ENCODE measurements at regions not wholly inside any gene's neighbourhood (a gene's known extent, or its start where the extent isn't known, plus 50 kb on each side); places are given as distances from the start of the nearest gene placed in this dataset.

DNA sequence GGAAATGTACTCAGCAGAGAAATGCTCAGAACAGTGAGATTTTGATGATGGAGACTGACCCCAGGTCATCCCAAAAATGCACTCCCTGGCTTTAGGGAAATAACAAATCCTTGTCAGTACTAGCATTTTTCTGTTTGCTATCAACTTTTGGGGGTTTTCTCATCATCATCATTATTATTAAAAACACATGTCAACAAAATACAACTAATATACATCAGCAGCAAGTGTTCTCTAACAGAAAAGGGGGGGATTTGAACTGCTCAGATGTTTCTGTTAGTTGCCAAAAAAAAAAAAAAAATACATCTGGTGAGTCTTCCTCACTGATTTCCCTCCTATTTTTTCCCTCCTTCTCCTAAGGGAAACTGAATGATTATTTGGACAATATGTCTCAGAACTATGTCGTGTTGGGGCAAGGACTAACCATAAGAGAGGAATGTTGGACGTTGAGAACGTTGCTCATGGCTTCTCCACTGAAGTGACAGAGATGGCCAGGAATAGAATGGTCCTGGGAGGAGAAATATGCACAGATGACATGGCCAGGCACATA is 230.0 kb upstream of the MCTP2 start:
- DNase-seq = peak; percentile 83

DNA sequence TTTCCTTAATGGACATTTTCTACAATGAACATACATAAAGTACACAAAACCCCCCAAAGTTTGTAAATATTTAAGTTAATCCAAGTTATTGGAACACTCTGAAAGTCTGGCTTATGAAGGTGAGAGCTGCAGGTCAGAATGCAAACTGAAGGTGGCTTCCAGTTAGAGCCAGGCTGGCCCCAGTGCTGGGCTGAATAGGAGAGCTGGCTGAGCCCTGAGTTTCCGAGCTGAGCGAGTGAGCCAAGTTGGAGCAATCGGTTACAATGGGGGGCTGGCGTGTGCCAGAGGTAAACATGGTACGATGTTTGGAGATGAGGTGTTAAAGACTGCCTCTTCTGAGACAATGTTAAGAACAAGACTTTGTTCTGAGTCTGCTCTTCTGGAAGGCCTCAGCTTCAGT is 230.8 kb upstream of the MCTP2 start:
- no peak for DNase-seq

DNA sequence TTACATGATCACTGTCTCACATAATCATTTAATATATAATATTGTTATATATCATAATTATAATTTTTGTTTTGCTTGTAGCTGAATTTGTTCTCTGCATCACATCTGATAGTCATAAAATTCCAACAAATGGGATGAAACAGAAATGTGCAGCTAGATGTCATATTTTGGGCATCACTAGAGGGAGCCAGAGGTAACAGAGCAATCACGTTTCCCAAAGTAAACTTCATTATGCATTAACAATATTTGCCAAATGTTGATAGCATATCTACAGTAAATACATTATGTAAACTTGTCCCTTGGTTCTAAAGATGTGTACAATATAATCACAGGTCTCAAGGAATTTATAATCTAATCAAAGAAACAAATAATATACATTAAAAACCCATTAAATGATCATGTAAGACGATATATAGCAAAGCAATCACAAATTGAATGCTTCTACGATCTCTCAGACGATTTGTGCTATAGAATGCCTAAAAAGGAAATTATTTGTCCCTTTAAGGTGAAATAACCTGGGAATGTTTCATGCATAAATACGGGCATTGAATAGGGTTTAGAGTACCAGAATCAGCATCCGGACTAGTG is 234.2 kb upstream of the MCTP2 start:
- DNase-seq = peak; percentile 48

DNA sequence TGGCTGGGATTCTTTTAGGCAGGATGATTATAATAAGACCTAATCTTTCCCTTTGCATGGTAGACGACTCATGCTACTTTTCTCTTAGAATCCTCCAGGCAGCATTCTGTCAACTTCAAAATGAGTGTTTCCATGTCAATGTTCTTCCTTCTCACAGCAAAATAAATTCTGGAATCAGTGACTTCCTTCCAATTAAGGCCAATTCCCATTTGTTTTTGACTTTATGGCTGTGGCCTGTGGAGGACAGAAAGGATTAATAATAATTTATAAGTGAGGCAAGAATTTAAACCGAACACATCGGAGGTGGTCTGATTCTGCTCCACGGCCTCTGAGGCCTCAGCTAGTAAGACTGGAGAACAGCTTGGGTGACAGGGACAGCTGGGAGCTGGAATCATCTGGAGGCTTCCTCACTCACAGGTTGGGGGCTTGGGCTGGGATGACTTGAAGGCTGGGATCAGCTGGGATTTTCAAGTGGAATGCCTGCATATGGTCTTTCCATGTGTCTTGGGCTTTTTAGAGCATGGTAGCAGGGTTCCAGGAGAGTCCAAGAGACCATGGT is 241.8 kb upstream of the MCTP2 start:
- peak; percentile 25 for DNase-seq

DNA sequence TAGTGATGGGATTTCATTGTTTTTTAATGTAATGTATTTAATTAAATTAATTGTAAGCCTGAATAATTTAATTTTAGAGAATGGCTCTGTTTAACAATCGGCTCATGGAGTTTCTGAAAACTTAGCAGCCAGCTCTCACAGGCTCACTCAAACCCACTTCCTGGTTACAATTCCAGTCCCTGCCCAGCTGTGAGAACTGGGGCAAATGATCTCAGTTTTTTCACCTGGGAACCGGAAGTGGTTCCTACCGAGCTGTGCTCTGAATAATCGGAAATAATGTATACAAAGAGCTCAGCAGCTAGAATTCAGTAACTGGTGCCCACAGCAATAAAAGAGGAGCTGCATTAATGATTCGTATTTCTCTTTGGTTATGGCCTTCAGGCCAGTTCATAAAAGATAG is 244.3 kb upstream of the MCTP2 start:
- DNase-seq = no peak

DNA sequence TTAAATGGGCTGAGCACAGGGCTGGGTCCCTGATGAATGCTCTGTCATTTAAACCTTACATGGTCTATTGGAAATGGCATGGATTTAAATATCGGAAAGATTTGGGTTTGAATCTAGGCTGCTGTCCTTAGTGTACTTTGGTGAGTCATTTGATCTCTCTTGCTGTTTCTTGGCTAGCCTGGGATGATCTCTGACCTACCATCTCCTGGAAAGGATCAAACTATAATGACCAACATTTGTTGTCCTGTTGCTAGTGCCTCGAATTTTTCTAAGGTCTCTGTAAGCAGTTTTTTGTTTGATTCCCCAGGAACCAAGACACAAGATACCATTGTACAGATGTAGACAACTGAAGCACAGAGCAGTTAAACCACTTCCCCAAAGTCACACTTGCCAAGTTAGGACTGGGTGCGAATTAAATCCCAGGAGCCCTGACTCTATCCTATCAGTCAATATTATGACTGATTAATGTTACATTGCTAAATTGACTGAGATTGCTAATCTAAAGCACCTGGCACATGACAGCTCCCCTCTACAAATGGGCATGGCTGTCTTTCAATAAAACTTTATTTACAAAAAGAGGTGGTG is 244.9 kb upstream of the MCTP2 start:
- no peak for DNase-seq

DNA sequence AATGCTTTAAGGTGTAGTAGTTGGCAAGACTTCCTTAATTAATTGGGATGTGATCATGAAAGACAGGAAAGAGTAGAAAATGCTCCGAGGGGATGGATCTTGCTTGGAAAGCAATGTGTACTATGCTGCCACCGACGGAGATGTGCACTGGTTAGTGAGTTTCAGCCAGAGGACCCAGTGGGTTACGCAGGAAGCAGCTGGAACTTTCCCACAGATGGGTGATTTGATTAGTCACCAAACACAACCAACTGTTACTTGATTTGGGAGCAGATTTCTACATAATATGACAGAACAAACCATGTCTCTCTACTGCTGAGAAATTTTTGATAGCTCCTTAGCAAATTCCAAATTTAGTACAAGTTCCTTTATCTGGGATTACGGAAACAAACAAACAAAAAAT is 245.4 kb upstream of the MCTP2 start:
- no peak for DNase-seq

DNA sequence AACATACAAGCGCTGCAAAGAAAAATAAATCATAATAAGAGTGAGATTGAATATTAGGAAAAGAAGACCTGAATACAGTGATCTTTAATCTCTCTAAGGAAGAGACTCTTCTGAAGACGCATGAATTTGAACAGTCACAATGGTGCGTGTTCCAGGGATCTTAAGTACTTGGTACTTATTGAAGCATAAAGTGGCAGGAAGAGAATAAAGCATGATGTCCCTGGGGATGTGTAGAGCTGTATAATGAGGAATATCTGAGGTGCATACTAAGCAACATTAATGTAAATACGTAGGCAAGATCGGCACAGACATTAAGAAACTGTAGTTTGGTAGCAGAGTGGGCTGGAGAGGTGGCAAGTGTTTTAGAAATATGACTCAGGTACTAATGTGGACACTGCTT is 246.2 kb upstream of the MCTP2 start:
- DNase-seq = no peak

DNA sequence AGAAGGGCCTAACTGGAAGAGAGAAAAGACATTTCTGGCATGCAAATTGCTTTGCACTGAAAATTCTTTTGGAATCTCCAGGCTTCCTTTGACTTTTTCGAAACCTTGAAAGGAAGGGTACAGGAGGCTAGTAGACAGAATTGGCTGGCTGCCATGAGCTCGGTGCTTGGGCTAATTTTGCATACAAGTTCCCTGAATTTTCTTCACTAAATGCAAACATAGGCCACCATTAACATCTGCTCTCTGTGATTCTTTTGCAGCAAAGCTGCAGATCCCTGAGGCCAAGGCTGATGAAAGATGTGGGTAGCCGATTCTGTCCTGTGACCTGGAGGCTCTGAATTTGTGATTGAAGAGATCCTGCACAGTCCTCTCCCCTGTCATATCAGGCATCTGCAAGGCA is 247.8 kb upstream of the MCTP2 start:
- DNase-seq = peak; percentile 50

DNA sequence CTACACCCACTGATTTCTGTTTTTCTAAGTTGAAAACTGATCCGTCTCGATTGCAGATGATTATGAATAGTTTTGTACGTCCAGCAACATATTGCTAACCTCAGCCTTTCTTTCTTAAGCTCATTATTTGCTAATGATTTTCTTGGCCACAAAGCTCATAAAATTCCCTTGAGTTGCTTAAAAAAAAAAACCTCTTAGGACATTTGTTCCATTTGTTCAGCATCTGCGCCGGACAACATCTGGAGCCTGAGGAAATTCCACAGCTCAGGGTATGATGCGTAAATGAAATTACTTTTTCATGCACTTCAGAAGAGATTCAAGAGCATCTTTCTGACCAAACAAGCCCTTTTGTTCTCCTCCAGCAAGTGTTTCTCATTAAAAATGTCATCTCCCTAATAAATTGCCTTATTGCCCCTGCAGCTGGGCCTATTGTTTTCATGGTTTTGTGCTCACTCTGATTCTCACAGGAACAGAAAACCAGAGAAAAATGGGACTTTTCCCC is 249.1 kb upstream of the MCTP2 start:
- DNase-seq = peak; percentile 70

DNA sequence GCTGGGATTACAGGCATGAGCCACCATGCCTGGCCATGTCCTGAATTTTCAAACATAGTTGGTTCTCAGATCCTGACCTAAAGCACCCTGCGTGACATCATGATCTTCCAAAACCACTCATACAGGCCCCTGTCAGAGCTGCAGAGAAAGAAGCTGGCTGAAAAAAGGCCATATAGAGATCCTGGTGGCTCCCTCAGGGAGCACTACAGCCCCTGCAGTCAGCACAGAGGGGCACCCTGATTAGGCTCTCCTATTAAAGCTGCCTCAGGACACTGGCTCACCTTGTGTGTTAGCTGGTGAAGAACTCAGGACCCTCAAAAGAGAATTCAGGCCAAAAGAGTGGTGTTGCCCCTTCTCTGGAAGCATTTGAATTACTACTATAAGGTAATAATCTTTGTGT is 249.7 kb upstream of the MCTP2 start:
- no peak for DNase-seq

DNA sequence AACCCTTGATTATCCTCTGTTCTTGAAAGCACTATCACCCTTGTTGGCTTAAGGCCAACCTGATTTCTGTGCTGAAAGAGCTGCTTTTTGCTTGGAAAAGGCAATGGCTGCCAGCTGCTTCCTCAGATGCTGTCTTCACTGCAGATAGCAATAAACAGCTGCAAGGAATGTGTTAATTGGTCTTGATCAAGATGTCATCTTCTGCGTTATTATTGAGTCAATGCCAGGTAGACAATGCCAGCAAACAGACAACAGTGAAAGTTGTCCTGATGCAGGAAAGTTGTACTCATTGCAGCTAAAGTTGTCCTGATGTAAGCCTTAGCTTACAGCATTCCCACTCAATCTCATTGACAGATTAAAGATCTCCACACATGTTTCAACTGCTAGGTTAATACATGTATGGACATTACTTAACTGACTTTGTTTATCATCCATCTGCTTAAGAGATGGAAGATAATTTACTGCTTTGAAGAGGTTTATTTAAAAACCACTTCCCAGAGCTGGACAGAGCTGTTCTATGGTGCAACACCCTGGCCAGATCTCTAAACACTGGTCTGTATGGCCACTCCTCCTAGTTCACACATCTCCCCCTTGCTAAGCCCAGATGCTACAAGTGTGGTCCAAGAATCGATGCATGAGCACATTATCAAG is 251.0 kb upstream of the MCTP2 start:
- DNase-seq = no peak

DNA sequence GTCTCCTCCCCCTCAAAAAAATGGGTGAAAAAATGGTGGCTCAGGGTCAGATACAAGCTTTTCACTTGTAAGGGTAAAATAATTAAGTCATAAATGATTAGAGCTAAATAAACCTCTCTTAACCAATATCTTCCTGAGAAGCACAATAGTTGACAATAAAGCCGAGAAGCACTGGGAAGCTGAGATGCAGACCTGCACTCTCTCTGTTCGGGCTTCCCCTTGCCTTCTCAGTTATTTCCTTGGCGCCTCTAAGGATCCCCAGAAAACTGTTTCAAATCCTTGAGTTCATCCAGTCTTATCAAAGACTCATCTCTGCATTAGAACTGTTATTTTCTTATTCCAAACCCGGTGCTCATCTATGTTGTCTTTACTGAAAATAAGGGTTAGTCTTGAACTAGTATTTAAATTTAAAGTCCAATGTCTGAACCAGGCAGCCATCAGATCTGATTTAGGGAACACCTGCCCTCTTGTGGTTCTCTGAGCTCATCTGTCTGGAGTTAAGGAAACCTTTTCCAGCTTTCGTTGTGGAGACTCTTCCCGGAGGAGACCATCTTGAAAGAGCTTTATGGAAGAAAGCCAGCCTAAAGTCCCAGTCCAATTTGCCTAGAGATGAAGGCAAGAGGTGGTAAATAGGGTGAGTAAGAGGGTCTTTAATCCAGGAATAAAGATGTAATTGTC is 256.4 kb upstream of the MCTP2 start:
- peak; percentile 64 for DNase-seq

DNA sequence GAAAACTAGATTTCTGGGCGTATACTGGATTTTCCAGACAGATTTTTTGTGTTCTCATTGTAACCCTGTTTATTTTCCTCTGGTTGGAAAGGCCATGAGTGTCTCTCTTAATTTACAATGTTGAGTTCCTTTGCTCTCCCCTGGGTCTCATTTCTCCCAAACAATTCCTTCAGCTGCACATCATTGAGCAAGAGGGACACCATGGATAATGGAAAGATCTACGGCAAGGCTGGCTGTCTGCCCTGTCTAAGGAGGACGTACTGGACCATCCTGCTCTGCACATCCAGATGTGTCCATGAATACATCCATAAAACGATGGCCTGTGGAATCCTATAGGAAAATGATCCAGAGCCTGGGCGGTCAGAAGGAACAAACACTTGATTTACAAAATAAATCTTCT is 258.1 kb upstream of the MCTP2 start:
- DNase-seq = no peak

DNA sequence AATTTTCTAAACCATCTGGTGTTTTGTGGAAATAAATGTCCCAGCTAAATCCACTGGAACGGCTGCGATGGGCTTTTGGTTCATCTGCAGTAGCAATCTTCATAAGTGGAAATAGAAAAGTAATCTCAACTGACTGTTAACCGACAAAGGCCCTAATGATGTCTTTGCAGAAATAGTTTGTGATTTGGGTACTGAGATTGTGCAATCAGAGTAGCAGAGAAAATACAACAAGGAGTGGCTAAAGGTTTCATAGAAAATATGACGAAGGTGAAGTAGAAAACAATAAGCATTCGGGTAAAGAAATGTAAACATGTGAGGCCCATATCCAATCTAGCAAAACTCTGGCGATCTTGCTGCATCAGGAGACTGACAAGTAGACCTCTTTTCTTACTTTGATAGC is 262.6 kb upstream of the MCTP2 start:
- no peak for DNase-seq

DNA sequence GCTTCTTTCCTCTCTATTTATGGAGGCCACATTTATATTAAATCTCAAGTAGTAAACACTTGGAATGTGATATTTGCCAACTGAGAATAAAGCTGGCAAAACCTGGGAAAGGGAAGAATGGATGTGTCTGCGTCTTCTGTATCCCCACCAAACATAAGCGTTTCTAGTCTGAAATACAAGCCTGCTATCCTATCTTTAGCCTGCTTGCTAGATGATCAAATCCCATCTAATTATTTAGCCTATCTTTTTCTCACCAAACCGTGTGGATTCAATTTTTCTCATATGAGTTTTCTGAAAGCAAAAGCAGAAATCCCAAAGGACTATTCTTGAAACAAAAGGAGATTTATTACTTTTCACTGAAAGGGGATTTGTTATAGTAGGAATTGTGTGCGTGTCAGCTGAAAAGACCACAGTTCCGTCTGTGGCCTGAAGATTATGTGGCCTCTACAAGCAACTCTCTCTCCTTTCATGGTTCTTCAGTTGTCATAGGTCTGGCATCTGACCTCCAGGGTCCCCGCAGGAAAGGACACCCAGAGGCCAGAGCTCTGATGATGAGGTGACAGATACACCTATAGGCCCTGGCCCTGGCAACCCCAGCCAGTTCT is 266.0 kb upstream of the MCTP2 start:
- DNase-seq = no peak

DNA sequence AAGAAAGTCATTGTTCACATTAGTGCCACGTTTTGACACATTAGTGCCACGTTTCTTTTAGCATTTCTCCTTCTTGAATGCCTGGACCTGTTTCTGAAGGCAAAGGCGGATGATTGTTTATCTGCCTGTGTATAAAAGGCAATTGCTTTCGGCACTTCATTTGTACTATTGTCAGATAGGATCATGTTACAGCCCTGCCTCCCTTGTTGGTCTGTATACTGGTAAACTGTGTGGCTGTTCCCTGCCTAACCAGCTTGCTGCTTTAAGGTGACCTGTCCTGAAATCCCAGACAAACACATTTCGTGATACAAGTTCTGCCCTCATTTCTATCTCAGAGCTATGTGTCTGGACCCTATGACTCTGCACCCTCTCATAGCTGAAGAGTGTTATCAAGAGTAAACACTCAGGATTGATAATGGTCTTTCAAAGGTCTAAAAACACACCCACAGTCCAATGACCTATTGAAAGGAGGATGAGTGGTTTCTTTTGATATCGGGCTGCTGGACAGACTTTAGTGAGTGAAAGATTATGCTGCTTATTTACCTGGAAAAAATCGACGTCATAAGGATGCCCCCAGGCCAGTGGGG is 276.3 kb upstream of the MCTP2 start:
- DNase-seq = no peak

DNA sequence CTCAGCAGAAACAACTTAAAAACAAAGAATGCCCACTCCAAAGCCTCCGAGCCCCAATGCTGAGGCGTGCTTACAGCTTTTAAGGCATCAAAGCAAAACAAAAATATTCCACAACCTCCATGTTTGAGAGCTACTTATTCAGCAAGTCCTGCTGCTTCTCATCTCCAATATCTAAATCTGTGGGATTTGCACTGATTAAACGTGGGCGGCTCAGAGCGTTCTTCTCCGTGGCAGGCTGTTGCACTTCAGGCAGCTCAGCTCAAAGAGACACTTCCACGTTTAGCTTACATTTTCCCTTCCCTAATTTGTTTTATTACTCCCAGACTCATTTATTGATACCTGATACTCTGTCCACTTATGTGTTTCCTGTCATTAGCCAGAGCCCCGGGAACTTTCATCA is 282.6 kb upstream of the MCTP2 start:
- DNase-seq = peak; percentile 8

DNA sequence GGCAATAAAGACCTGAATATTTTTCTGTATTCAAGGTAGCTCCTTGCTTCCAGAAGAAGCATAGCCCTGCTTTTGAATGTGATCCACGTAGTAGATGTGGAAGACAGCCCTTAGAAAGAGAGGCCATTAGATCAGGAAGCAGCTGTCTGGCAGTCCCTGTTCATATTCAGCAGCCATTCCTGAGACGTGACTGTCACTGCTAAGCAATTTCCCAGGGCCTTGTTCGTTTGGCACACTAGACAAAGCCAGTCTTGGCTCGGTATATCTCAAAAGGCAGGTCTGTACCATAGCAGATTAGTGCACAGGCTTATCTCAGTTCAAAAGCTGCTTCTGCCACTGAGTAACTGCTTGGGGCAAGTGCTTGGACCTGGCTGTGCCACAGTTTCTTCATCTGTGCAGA is 287.8 kb upstream of the MCTP2 start:
- DNase-seq = peak; percentile 11

DNA sequence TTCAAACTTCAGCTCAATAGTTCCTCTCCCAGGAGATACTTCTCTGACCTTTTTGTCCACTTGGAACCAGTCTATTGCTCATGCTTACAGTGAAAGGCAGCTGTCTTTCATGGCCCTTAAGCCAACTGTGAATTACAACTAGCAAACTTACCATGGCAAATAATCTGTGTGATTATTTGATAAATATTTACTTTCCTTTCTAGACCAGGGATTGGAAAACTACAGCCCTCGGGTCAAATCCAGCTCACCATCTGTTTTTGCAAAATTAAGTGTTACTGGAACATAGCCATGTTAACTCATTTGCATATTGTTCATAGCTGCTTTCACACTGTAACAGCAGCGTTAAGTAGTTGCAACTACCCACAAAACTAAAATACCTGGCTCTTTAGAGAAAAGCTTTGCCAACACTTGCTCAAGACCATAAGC is 289.1 kb upstream of the MCTP2 start:
- DNase-seq = peak; percentile 16

DNA sequence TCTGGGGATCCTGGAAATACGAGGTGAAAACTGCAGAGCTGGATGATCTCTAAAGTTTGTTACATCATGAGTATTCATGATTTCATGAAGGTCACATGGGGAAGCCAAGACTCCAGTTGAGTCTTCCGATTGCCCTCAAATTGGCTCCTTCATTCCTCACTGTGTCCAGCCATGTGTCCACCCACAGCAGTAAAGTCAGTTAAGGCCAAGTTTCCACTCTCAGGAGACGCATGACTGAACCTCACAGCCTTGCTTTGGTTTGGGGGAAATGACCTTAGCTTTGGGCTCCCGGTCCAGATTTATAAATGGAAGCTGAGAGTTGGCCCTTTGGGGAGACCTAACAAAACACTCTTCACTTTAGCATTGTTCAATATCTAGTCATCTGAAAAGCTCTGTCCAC is 289.7 kb upstream of the MCTP2 start:
- DNase-seq = no peak

DNA sequence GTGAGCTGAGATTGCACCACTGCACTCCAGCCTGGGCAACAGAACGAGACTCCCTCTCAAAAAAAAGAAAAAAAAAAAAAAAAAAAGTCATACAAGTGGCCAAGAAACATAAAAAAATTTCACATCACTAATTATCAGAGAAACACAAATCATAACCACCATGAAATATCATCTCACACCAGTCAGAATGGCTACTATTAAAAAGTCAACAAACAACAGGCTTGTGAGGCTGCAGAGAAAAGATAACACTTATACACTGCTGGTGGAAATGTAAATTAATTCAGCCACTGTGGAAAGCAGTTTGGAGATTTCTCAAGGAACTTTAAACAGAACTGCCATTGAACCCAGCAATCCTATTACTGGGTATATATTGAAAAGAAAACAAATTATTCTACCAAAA is 291.1 kb upstream of the MCTP2 start:
- no peak for DNase-seq
